ENCODE measurements at regions not wholly inside any gene's neighbourhood (a gene's known extent, or its start where the extent isn't known, plus 50 kb on each side); places are given as distances from the start of the nearest gene placed in this dataset.

GRCh38 chr13:37316935-37317334 is 211.5 kb upstream of the CSNK1A1L start:
- DNase-seq (ENCODE audit: low read depth) (no peak), FAIRE-seq (no peak)
- Histone ChIP-seq H3K27me3 (ENCODE audit: control insufficient read depth, insufficient read depth, low read length) (no peaks in the 10 kb centered on the region), H3K36me3 (ENCODE audit: control insufficient read depth, insufficient read depth, low read length) (no peaks in the 10 kb centered on the region), H3K4me3 (ENCODE audit: low read depth, low read length) (no peak overlapping the region)
- TF ChIP-seq CTCF (IDR thresholded peaks at IDR 0.05; ENCODE audit: insufficient read depth, low read length, severe bottlenecking) = no peak

GRCh38 chr13:37313372-37313771 is 207.9 kb upstream of the CSNK1A1L start:
- H3K27me3 ChIP-seq (ENCODE audit: control insufficient read depth, insufficient read depth, low read length) = no peaks in the 10 kb centered on the region
- TF ChIP-seq CTCF (IDR thresholded peaks at IDR 0.05; ENCODE audit: insufficient read depth, low read length, severe bottlenecking) = no peak
- no peak overlapping the region for H3K4me3 ChIP-seq (ENCODE audit: low read depth, low read length)
- H3K36me3 ChIP-seq (ENCODE audit: control insufficient read depth, insufficient read depth, low read length) = no peaks in the 10 kb centered on the region
- DNase-seq (ENCODE audit: low read depth) (peak; percentile 98), FAIRE-seq (no peak)

- DNase-seq (ENCODE audit: low read depth) (peak; percentile 98), FAIRE-seq (peak; percentile 52)
Observed at GRCh38 chr13:37306778-37307544, 201.5 kb upstream of the CSNK1A1L start.

GRCh38 chr13:37303606-37304005 is 198.1 kb upstream of the CSNK1A1L start:
- Histone ChIP-seq H3K4me3 (ENCODE audit: low read depth, low read length) (no peak overlapping the region), H3K36me3 (ENCODE audit: control insufficient read depth, insufficient read depth, low read length) (no peaks in the 10 kb centered on the region), H3K27me3 (ENCODE audit: control insufficient read depth, insufficient read depth, low read length) (no peaks in the 10 kb centered on the region)
- FAIRE-seq (no peak), DNase-seq (ENCODE audit: low read depth) (peak; percentile 33)
- no peak for TF ChIP-seq CTCF (IDR thresholded peaks at IDR 0.05; ENCODE audit: insufficient read depth, low read length, severe bottlenecking)

More at GRCh38 chr13:37306778-37307544, 201.5 kb upstream of the CSNK1A1L start:
- no peak for TF ChIP-seq CTCF (IDR thresholded peaks at IDR 0.05; ENCODE audit: insufficient read depth, low read length, severe bottlenecking)
- H3K27me3 ChIP-seq (ENCODE audit: control insufficient read depth, insufficient read depth, low read length) = no peaks in the 10 kb centered on the region
- H3K4me3 ChIP-seq (ENCODE audit: low read depth, low read length) = no peak overlapping the region
- H3K36me3 ChIP-seq (ENCODE audit: control insufficient read depth, insufficient read depth, low read length) = no peaks in the 10 kb centered on the region

GRCh38 chr13:37302686-37303085 is 197.2 kb upstream of the CSNK1A1L start:
- no peak for TF ChIP-seq CTCF (IDR thresholded peaks at IDR 0.05; ENCODE audit: insufficient read depth, low read length, severe bottlenecking)
- Histone ChIP-seq H3K27me3 (ENCODE audit: control insufficient read depth, insufficient read depth, low read length) (no peaks in the 10 kb centered on the region), H3K4me3 (ENCODE audit: low read depth, low read length) (no peak overlapping the region), H3K36me3 (ENCODE audit: control insufficient read depth, insufficient read depth, low read length) (no peaks in the 10 kb centered on the region)
- FAIRE-seq (no peak), DNase-seq (ENCODE audit: low read depth) (no peak)

- Histone ChIP-seq H3K27me3 (ENCODE audit: control insufficient read depth, insufficient read depth, low read length) (no peaks in the 10 kb centered on the region), H3K4me3 (ENCODE audit: low read depth, low read length) (no peak overlapping the region), H3K36me3 (ENCODE audit: control insufficient read depth, insufficient read depth, low read length) (no peaks in the 10 kb centered on the region)
- FAIRE-seq (no peak), DNase-seq (ENCODE audit: low read depth) (no peak)
- no peak for TF ChIP-seq CTCF (IDR thresholded peaks at IDR 0.05; ENCODE audit: insufficient read depth, low read length, severe bottlenecking)
Observed at GRCh38 chr13:37295573-37295972, 190.1 kb upstream of the CSNK1A1L start.

All from bronchial epithelial cell (primary cell).